ENCODE measurements at regions not wholly inside any gene's neighbourhood (a gene's known extent, or its start where the extent isn't known, plus 50 kb on each side); places are given as distances from the start of the nearest gene placed in this dataset.

GRCh38 chr6:74567281-74567922, 638.5 kb downstream of the COL12A1 start:
- TF ChIP-seq CTCF (IDR thresholded peaks at IDR 0.05; ENCODE audit: borderline replicate concordance, extremely low read depth, low read length, poor library complexity, severe bottlenecking) (no peak), EZH2 (IDR thresholded peaks at IDR 0.05; ENCODE audit: borderline replicate concordance, low read depth, low read length, severe bottlenecking) (no peak)
